NCI-H2227 (cell line): ENCODE measurements at regions not wholly inside any gene's neighbourhood (a gene's known extent, or its start where the extent isn't known, plus 50 kb on each side); places are given as distances from the start of the nearest gene placed in this dataset.

Source experiments
- DNase-seq: peaks from one replicate; lab custom pipeline; 2025; ENCODE audit not compliant: unreplicated experiment; lab: John Stamatoyannopoulos, UW

DNA sequence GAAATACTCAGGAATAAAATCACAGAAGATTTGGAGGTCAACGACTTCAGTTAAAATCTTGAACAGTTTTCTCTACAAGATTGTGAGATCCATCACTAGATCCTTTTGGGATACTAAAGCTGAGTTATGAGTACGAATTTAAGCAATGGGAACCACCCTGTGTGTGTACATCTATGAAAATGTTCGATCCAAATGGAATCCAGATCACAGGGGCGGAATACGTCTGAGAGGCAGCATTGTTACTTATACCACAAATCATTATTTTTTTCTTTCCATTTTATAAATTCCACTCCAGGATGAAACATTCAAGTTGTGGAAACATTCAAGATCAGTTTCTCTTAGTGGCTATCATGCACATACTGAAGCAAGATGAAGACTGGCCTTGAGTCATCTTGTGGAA, 239.3 kb upstream of the PAPPA start:
- DNase-seq = no peak

DNA sequence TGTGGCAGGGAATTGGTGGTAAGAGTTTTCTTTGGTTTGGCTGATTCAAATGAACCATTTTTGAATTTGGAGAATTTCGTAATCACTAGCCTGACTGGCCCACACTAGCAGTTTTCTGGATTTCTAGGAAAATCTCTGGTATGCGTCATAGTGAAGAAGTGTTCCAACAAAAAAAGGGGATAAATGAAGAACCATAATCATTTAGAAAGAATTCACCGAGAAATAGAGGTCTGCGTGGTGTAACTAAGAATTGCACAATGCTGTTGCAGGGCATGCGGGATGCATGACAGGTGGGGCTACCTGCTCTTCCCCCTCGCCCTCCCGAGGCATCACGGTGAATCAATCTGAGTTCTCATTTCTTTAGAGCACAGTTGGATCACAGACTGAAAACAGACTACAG, 232.3 kb upstream of the PAPPA start:
- no peak for DNase-seq

DNA sequence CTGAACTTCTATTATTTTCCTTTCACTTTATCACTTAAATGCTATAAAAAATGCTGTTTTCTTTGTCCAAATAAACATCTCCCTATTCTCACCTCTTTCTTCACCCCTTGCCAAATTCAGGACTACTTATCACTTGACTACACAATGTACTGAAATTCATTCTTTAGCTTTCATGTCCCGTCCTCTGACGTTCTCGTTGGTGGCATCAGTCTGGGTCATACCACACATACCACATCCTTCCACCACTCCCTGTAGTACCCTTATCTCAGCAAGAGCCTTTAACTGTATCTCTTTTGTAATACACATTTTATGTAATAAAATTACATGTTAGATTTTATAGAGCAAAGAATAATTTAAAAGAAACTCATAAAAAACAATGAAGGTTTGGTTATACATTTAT, 231.1 kb upstream of the PAPPA start:
- no peak for DNase-seq

DNA sequence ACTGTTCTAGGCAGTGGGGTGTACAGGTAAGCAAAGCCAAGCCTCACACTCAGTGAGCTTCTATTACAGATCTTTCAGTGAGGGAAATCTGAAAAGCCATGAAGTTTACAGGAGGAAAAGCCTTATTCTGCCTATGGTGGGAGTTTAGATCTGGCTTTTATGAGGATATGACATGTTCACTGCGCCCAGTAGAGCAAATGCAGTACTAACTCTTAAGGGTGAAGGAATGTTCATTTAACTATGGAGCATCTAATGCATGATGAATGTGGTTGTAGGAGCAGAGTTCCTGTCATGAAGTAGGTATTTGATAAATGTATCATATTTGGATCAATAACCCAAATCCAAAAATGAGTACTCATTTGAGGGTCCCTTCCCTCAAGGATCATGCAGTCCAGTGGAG, 230.2 kb upstream of the PAPPA start:
- no peak for DNase-seq

DNA sequence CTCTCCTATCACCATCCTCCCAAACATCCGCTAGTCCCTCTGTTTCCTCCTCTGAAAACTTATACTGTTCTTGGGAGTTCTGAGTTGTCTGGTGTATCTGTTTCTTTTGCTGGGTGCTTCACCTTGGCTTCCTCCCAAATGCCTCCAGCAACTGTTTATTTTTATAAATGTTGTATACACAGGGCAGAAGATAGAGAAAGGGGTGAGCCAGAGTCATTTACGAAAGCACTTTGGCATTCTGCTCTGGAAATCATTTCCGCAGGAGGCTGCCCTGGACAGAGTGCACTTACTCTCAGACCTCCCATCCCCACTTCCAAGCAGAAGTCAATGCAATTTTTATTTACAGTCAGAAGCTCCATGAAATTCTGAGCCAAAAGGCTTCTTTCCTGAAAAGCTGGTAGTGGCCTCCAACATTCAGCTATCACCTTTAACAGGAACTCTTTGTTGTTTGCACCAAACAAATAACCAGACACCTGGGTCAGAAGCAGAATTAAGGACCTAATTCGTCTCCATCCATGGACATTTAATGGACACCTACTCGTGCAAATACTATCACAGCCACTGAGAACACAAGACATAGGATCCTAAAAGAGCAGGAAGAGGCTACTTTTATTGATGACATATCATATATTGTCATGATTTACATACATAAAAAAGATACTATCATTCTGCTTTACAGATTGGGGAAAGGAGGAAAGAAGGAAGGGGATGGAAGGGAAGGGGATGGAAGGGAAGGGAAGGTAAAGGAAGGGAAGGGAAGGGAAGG, 229.5 kb upstream of the PAPPA start:
- DNase-seq = no peak

DNA sequence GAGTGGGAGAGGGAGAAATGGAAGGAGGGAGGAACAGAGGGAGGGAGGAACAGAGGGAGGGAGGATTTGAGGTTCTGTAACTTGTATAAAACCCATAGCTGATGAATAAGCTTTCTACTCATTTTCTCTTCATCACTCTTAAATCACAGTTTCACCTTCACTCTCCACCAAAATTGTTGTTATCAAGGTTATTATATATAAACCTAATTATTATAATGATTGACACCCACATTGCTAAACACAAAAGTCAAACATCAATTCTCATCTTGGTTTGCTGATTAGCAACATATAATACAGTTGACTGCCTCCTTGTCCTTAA, 229.0 kb upstream of the PAPPA start:
- DNase-seq = no peak

DNA sequence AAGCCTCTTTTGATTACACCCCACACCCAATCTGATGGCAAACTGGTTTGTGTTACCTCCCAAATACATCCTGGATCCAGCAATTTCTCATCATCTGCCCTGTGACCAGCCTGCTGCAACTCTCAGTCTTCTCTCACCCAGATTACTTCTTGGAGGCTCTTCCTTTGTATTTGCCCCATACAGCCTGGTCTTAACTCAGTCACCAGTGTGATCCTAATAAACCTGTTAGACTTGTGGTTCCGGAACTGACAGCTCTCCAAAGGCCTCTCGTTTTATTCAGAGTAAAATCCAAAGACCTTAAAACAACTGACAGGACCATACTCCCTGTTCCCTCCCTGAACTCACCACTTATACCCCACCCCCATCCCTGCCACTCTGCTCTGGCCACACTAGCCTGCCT, 228.2 kb upstream of the PAPPA start:
- DNase-seq = no peak

DNA sequence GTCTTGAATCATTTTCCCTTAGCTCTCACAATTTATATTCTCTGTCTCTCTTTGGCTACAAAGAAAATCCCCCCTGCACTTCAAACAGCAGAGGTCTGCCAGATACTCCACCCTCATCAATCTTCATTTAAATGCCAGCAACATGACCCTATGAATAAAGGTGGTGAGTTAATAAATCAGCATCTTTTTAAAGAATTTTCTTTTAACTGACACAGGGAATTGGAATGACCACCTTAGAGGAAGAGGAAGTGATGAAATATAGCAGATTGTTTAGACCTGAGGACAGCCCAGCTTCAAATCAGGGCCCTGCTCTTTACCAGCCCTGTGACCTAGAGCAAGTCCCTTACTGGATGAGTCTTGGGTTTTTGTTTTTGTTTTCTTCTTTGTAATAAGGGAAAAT, 223.1 kb upstream of the PAPPA start:
- DNase-seq = no peak

DNA sequence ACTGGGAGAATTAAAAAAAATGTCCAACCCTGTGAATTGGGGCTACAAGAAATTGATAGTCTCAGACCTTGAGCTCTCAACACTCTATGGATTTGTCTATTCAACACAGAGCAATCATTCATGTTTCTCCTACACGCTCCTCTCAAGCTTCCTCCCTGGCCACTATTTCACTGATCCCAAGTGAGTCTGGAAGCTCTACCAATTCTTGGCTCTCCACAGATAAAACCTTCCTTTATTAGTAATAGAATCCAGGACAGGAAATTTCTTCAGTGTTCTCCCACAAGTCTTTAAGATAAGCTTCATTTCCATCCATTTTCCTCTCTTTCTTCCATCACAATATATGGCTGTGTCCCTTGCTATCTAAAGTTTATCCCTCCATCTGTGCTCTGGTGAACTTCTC, 215.1 kb upstream of the PAPPA start:
- no peak for DNase-seq

DNA sequence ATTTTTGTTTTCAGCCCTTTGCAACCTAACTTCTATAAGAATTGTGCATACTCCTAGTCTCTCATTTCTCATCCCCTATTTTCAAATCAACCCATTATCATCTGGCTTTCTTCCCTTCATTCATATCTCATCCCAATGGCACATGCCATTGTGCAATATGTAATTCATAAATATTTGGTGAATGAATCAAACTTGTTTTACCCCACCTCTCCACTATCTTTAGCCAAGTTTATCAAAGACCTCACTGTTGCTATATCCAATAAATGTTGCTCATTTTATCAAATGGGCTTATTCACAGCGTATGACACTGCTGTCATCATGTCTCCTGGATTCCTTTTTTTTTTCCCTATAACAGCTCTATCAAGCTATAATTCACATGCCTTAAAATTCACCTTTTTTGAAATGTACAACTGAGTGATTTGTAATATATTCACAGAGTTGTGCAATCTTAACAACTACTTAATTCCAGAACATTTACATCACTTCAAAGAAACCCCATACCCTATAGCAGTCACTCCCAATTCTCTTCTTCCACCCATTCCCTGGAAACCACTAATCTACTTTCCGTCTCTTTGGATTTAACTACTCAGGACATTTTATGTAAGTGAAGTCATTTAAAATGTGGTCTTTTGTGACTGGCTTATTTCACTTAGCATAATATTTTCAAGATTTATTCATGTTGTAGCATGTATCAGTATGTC, 214.4 kb upstream of the PAPPA start:
- no peak for DNase-seq

DNA sequence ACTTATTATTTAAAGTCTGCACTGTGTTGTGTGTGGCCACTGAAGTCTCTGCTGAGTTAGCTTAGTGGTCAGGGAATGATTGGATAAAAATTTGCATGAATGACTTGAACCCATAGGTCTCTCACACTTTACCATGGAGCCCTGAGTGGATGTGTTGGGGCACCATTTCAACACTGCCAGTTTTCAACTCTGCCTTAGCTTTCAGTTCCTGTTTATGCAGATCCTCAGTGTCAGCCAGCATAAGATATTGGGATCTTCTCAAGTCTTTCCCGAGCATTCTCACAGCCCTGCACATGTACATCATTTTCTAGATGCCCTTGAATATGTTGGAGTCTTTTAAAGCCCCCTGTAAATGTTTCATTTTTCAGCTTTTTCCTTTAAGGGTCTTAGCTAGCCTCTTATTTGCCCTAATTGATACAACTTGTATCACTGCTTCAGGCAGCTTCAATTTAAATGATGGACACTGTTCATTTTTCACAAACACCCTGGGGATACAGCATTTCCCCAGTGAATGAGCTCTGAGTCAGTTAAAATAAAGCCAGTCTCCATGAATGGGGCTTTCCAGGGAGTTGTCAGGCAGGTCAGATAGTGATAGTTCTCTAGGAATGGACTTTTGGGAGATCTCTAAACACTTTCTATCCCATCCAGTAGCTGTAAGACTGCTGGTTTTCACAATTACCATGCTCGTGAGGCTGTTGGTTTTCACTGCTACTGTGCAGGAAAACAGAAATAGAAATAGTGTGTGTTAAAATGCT, 211.9 kb upstream of the PAPPA start:
- DNase-seq = no peak

DNA sequence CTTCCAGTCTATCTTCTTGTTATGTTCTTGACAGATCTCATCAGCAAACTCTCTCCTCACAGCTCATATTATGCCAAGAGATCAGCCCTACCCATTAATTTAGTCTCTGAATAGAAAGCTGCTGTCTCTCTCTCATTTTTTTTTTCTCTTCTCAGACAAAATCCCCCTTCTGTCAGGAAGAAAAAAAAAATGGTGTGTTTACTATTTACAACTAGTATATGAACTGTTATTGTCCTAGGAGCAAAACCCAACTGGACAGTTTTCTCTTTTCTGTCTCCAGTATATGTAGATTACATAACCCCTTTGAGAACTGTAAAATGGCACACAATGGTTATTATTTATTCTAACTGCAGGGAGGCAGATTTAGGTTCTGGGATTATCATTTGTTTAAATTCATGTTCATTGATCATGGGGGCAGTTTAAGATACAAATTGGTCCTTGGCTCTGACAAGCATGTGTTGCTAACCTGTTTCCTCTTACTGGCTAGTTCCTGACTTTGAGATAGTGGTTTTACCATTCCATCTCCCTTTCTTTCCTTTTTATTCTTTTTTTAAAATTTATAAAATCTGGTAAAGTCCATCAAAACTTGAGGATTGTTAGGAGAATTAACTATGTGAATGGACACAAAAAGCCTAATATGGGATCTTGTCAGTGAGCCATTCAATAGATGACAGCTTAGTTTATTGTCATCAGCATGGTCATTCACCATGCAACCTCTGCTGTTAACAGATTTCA, 210.0 kb upstream of the PAPPA start:
- DNase-seq = no peak

DNA sequence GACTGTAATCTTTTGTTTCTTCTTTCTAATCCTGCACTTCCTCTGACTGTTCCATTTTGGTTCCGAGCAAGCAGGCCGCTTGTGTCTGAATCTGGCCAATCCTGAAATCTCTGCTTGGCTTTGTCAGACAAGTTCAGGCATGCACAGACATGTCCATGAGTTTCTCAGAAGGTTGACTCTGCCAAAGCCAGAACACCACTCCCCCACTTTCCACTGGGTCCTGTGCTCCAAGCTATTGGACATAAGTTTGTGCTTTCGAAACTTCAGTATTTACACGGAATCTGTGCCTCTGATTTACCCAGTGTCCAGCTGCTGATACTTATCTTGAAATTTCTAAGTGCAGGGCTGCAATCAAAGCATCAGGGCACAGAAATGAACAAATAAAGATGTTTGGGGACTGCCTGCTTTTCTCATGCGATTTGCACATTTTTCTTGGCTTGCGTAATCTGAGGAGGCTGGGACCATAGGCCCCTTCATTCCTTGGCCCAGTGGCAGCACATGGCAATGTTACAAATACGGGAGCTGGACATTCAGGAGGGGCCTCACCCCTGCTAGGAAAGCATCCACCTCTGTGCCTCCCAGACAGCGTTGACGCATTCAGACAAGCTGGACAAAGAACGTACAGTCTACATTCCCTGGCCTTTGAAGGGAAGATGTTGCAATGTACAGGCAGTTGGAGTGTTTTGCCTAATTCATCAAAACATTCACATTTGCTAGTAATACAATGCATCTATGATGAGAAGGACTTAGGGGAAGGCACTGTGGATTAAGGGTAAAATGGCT, 209.2 kb upstream of the PAPPA start:
- no peak for DNase-seq

DNA sequence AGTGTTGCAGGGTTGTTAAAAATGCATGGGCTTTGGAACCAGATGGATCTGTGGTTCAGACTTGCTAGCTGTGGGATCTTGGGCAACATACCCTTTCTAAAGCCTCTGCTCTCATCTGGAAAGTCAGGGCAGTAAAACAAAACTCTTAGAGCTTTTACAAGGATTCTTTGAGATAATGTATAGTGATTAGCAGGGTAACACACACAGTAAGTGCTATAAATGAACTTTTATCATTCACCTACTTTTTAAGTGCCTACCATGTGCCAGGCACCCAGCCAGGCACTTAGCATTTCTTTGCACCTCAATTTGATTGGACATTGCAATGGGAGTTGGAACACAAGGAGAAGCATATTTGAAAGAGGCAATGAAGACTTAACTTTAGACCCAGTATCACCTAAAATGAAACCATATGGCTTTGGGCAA, 208.6 kb upstream of the PAPPA start:
- no peak for DNase-seq

DNA sequence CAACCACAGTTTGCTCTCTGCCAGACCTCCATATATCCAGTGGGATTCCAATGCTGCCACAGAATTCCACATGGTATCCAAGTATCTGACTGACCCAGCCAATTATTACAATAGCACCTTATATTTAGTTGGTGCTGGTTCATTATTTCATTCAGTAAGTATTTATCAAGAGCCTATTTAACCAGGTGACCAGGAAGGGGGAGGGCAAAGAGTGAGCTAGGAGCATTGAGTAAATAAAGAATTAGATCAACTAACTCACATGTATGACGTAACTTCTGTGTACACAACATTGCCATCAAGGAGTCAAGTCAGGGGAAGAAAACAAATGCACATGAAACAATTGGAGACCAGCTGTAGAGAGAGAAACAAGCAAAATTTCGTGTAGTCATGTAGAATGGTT, 207.1 kb upstream of the PAPPA start:
- no peak for DNase-seq

DNA sequence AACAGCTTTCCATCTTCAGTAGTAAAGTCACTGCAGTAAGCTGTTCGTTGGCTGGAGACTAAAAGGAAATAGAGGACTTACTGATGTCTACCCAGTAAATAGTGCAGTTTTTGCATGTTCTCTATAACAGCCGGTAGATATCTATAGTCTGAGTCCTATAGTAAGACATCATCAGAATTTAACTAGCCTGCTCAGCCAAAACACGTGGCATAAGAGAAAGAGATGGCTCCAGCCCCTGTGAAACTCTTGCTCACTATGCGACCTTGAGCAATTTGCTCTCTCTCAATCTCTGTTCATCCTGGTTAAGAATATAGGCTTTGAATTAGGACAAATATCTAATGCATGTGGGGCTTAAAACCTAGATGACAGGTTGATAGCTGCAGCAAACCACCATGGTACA, 201.6 kb upstream of the PAPPA start:
- DNase-seq = no peak

DNA sequence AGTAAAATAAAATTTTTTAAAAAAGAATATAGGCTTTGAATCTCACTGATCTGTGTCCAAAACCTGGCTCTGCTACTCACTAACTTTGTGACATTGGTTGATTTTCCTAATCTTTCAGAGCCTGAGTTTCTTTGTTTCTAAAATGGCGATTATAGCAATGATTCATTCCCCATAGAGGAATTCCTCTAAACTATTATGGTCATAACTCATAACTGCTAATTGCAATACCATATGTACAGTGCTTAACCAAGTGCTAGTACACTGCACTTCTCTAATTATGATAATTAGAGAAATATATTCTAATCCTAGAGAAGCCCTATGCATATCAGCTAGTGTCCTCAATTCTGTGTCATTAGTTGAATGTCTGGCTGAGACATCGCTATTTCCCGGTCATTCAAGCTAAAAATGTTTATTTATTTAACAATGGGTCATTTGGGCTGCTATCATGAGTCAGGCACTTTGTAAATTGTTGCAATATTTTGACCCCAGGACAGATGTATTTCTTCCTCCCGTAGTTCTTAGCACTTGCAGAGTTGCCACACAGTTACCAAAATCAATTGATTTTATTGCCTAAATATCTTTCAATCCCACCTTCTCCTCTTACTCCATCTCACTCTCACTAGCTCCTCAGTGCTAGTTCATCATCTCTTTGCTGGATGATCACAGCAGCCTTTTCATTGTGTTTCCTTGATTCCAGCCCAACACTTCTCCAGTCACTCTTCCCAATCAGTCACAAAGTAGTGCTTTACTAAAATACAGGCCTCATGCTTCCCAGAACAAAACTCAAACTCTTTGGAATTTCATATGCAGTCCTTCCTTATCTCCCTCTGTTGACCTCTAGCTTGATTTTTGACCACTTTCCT, 200.9 kb upstream of the PAPPA start:
- DNase-seq = no peak

DNA sequence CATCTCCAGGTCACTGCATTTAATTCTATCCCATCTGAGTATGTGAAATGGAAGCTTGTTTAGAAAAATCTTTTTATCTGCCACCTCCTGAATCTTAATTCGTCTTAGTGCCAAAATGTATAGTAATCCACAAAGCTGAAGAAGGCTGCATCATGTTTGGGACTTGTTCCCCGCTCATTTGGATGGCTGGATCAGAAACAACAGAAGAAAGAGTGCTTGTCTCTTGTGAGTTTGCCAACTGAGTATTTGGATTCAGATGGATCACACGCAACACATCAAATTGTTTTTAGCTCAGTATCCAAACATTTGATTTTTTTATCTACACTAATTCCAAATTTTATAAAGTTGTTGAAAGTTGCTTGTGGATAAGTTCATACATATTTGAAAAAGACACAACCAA, 197.2 kb upstream of the PAPPA start:
- DNase-seq = no peak

DNA sequence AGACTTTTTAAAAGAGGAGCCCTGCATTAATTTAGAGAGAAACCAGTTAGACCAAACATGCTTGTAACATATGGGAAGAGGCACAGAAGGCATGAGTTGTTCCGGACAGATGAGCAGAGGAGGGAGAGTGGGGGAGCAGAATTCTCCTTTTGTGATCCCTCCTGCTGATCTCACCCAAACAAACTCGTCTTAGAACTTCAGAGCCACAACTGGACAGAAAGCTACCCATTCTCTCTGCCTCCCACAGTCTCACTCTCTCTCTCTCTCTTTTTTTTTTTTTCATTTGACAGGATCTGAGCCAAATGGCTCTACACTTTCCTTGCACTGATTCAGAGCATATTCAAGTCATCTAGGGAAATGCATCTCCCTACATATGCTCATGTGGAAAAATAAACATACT, 196.0 kb upstream of the PAPPA start:
- no peak for DNase-seq
